CD4-positive, alpha-beta T cell treated with Interleukin-4 for 1 hour (primary cell): ENCODE measurements at regions not wholly inside any gene's neighbourhood (a gene's known extent, or its start where the extent isn't known, plus 50 kb on each side); places are given as distances from the start of the nearest gene placed in this dataset.
"Not testable (repeated sequence)": the region's sequence is repeated elsewhere in the genome, so short reads cannot be mapped to it uniquely, and the experiment has no call there.

Experiments
- DNase-seq, 2 donors: peaks; one replicate each; pipeline ENCODE4 v3.0.0-alpha.2; 2020 to 2022

DNA sequence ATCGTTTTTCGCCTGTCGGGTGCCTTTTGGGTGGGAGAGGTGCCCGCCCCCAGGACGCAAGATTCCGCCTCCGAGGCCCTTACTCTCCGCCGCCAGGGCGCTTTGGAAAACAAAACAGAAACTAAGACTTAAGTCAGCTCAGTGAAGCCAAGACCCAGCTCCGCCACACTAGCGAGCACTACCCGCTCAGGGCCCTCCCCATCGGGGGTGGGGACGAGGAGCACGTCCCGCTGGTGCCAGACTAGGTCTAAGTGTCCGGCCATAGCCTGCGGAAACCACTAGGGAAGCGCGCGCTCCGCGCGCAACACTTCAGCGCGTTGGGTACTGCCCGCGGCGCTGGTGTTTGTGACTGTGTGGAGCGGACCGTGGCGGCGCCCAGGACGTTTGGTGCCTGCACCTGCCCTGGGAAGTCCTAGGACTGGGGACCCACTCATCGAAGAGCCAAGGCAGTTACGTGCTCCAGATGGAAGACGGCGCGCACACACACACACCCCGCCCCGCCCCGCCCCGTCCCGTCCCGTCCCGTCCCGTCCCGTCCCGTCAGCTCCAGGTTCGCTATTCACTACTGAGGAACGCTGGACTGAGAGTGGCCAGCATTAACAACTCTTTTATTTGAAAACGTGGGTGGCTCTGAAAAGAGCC lies 57.6 kb upstream of the BOLA1 start:
- DNase-seq = not testable (repeated sequence)

DNA sequence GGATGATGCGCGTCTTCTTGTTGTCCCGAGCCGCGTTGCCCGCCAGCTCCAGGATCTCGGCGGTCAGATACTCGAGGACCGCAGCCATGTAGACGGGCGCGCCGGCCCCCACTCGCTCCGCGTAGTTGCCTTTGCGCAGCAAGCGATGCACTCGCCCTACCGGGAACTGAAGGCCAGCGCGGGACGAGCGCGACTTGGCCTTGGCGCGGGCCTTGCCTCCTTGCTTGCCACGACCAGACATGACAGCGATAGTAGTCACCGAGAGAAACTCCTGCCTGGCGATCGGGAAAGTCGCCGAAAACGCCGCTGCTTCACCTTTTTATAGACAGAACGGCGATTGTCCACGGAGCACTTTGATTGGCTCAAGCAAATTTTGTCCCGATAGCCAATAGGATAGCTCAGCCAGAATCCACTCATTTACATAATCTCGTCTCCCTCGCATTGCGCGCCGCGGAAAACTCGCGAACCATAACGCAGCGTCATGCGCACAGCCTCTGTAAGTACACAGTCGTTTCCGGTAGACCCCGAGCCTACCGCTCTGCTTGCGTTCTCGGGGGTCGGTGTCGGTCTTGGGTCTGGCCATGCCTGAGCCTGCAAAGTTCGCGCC lies 56.8 kb upstream of the BOLA1 start:
- not testable (repeated sequence) for DNase-seq

DNA sequence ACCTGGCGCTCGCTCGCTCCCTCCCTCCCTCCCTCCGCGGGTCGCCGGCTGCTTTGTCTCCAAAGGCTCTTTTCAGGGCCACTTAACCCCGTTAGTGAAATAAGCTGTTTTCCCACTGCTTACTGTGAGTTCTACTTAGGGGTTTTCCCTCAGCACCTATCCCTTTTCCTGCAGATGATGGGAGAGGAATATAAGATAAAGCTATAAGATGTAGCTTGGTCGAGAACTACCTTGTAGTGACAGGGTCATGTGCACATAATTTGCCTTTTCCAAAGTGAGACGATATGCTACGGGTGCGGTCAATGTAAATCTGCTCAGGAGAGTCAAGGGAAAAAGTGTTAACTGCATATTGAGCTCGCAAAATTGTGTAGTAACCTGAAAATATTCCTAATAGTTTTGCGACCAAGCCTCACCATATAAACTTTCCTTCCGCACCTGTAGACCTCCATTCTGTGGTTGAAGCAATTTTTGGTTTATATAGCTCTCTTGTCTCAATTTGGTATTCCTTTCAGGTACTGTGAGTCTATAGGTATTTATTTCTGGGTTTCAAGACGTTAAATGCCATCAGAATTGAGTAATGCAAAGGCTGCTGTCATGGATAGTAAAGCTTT lies 55.8 kb upstream of the BOLA1 start:
- DNase-seq = peak in 1 of 2 donors; percentile 19

DNA sequence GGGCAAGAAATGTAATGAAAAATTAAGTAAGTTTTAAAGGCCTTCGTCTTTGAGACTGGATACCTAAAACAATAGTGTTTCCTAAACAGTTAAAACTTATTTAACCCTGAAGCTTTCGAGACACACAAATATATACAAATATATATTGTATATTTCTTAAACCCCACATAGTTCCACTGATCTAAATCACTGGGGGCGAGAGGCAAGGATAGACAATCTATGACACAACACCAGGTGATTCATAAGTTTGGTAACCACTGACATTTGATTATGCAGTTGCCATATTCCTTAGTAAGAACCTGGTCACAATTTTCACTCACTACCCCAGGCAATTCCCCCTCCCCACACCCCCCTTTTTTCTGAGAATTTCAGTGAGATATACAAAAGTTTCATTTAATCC lies 55.3 kb upstream of the BOLA1 start:
- DNase-seq = peak in 1 of 2 donors; percentile 64

DNA sequence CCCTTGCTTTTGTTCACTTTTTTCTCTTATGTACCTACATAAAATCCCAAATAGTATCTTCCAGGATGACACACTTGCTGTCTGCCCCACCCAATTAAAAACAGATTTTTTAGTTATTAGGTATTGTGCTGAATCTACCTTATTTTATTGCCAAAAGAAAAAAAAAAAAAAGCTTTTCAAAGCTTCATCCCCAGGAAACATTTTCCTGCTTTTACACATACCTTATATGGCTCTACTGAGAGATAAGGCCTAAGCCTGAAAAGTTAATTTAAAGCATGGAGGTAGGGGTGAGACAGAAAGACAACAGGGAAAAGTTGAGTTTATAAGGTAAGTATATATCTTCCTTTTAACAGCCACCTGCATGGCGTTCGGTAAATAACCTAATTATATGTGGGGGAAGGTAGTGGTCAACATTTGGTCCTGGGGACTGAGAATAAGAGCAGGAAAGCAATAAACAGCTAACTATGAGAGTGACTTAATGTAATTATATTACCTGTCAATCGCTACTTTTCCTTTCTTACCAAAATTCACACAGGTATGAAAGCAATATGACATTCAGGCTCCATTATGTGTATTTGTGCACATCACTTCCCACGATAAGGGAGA lies 54.6 kb upstream of the BOLA1 start:
- DNase-seq = peak in 1 of 2 donors; percentile 2

DNA sequence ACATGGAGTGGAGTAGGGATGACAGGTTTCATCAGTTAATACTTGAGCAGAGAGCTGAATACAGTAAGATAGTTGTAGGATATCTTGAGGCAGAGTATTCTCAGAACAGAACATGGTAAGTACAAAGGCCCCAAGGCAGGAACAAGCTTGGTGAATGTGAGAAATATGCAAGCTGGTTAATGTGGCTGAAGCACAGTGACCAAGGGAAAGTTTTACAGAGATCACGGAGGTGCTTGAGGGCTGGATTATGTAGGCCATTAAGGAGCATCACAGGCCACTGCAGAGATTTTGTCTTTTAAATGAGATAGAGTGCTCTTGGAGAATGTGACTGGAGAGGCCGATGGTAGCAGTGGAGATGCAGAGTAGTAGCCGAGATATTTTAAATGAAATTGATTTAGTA lies 54.0 kb upstream of the BOLA1 start:
- peak in 1 of 2 donors; percentile 23 for DNase-seq

DNA sequence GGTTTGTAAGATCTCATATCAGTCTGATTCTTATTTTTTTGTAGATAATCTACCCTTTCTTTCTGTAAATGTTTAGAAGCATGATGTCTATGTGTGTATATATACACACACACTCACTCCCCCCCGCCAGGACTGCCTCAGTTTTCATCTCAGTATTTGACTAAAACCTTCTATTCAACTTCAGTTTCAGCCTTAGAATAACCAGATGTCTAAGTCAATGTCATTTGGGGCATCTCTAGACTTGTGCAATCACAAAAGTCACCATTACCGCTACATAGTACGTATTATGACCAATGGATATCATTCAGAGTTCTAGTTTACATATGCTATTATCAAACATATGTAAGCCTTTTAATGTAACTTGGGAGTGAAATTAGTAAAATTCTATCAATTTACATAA lies 53.3 kb upstream of the BOLA1 start:
- peak in 1 of 2 donors; percentile 13 for DNase-seq

DNA sequence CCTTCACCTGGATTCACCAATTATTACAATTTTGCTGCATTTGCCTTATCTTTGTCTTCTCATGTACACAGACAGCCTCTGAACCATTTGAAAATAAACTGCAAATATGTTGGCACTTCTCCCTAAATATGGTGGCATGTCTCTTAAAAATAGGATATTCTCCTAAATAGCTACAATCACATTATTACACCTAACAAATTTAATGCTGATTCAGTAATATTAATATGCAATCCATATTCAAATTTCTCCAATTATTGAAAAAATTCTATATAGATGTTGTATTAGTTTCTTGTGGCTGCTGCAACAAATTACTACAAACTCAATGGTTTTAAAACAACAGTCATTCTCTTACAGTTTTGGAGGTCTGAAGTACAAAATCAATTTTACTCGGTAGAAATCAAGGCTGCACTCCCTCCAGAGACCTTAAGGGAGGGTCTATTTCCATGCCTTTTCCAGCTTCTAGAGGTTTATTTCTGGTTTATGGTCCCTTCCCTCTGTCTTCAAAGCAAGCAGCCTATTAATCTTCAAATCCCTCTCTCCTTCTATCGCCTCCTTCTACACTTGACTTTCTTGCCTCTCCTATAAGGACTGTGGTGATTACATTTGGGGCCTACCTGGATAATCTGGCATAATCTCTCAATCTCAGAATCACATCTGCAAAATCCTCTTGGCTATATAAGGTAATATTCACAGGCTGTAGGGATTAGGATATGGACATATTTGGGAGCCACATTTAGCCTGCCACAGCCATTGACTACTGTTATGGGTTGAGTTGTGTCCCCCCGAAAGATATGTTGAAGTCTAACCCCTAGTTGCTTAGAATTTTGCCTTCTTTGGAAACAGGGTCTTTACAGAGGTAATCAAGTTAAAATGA lies 52.5 kb upstream of the BOLA1 start:
- DNase-seq = peak in 1 of 2 donors; percentile 0

DNA sequence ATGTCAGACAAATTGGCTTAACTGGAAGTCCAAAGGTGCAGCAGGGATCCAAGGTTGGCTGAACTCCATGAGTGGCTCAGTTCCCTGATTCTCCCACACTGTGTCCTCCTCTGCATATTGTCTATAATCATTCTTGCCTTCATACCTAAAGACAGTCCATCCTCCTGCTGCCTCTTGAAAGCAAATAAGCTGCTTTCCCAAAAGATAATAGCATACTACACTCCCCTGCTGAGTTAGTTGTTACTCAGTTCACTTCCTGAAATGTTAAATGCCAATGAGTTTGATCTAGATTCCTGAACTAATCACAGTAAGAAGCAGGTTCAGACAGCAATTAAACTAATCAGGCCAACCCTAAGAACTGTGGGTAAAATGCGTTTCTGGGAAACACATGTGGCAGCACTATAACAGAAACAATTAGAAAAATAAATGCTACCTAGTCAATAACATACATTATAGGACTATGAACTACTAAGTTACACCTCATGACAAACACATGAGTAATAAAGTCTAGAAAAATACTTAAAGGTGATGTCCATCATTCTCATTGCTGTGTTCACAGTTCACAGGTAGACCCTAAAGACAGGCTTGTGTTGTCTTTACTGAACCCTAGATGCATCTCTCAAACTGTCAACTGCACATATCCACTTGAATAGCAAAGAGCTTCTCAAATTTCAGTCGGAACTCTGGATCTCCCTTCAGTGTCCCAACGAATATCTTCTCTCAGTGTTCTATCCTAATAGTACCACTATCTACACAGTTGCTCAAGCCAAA lies 50.8 kb upstream of the BOLA1 start:
- DNase-seq = peak in 1 of 2 donors; percentile 14

DNA sequence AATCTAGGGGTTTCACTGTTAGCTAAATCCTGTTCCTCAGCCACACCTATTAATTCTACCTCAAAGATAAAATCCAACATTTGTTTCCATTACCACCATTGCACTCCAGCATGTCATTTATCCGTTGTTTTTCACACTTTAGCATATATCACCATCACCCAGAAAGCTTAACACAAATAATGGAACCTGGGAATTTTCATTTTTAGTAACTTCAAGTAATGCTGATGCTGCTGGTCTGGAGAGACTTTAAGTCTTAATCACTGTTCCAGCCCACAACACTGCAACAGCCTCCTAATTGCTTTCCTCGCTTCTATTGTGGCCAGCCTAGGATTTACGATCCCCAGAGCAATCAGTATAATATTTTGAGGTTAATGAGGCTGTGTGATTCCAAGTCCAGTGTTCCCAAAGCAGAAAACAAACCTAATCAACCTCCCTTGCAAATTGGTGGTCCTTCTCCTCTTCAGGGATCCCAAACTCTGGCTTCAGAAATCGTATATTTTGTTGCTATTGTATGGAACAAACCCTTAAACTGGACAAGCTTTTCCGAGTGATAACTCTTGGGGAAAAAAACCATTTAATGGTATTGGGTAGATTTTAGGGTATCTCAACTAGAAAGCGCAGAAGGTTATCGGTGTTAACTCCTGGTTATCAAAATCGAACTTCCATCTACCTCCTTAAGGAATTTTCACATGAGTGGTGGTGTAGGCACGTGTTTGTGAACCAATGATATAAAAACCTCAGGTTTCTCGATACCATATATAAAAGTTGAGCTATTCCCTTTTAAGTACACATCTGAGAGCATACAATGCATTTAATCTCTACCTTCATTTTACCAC lies 50.0 kb upstream of the BOLA1 start:
- no peak for DNase-seq
